ENCODE measurements at regions not wholly inside any gene's neighbourhood (a gene's known extent, or its start where the extent isn't known, plus 50 kb on each side); places are given as distances from the start of the nearest gene placed in this dataset.
"Not testable (repeated sequence)": the region's sequence is repeated elsewhere in the genome, so short reads cannot be mapped to it uniquely, and the experiment has no call there.

GRCh38 chr6:63022631-63023030 is 188.6 kb upstream of the FKBP1C start:
- no peak overlapping the region for H3K4me3 ChIP-seq
- H3K27ac ChIP-seq = no peak overlapping the region
- H3K4me2 ChIP-seq = no peak overlapping the region
- H3K9me3 ChIP-seq = no peaks in the 10 kb centered on the region
- no peak for FAIRE-seq
- TF ChIP-seq EHF (CRISPR knock-in tag; IDR thresholded peaks at IDR 0.05) (no peak), MAFK (IDR thresholded peaks at IDR 0.05; ENCODE audit: partially characterized antibody) (peak; percentile 50)
- WGBS (ENCODE audit: missing lambda C conversion rate) = 15% methylated on average over 2 of the region's 2 CpGs
- no peak for ATAC-seq
- ChIA-PET POLR2A (no interaction called here), CTCF (no interaction called here)
- no peaks in the 10 kb centered on the region for H3K4me1 ChIP-seq
- no peak for DNase-seq (ENCODE audit: low read depth in 1 of 2, low spot score in 1 of 2)

GRCh38 chr6:63023726-63024125 is 187.5 kb upstream of the FKBP1C start:
- DNase-seq (ENCODE audit: low read depth in 1 of 2, low spot score in 1 of 2) = no peak
- ChIA-PET POLR2A (no interaction called here), CTCF (no interaction called here)
- Histone ChIP-seq H3K4me2 (no peak overlapping the region), H3K4me1 (no peaks in the 10 kb centered on the region), H3K27ac (no peak overlapping the region), H3K9me3 (no peaks in the 10 kb centered on the region), H3K4me3 (no peak overlapping the region)
- no peak for FAIRE-seq
- ATAC-seq = no peak
- TF ChIP-seq KDM1A (IDR thresholded peaks at IDR 0.05; ENCODE audit: low read depth) (no peak), POLR2AphosphoS2 (conservative IDR thresholded peaks at IDR 0.05; ENCODE audit: low read length) (no peak), CHD2 (IDR thresholded peaks at IDR 0.05; ENCODE audit: low read length, partially characterized antibody) (no peak), HDAC2 (IDR thresholded peaks at IDR 0.05) (no peak), FOSB (CRISPR knock-in tag; IDR thresholded peaks at IDR 0.05) (no peak), ATOH8 (CRISPR knock-in tag; IDR thresholded peaks at IDR 0.05; ENCODE audit: low read depth) (no peak), HOXA7 (CRISPR knock-in tag; IDR thresholded peaks at IDR 0.05) (no peak), CTCF (IDR thresholded peaks at IDR 0.05) (no peak), ZFP36 (IDR thresholded peaks at IDR 0.05; ENCODE audit: borderline replicate concordance, partially characterized antibody) (no peak), NFE2L2 (conservative IDR thresholded peaks at IDR 0.05; ENCODE audit: low read length) (no peak)
- WGBS (ENCODE audit: missing lambda C conversion rate) = 33% methylated on average over 4 of the region's 4 CpGs

GRCh38 chr6:63049216-63049615 is 162.1 kb upstream of the FKBP1C start:
- DNase-seq (ENCODE audit: low read depth in 1 of 2, low spot score in 1 of 2) = no peak
- Histone ChIP-seq H3K9me3 (no peaks in the 10 kb centered on the region), H3K4me2 (no peak overlapping the region), H3K4me1 (no peaks in the 10 kb centered on the region), H3K27ac (no peak overlapping the region), H3K4me3 (no peak overlapping the region)
- FAIRE-seq = no peak
- ChIA-PET CTCF (no interaction called here), POLR2A (no interaction called here)
- TF ChIP-seq, protein P1, sequence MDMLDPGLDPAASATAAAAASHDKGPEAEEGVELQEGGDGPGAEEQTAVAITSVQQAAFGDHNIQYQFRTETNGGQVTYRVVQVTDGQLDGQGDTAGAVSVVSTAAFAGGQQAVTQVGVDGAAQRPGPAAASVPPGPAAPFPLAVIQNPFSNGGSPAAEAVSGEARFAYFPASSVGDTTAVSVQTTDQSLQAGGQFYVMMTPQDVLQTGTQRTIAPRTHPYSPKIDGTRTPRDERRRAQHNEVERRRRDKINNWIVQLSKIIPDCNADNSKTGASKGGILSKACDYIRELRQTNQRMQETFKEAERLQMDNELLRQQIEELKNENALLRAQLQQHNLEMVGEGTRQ (IDR thresholded peaks at IDR 0.05) = no peak
- TF ChIP-seq FOSB (CRISPR knock-in tag; IDR thresholded peaks at IDR 0.05) (no peak), TP53 (CRISPR knock-in tag; IDR thresholded peaks at IDR 0.05) (no peak), NR3C1 (IDR thresholded peaks at IDR 0.05) (no peak), RFX5 (IDR thresholded peaks at IDR 0.05) (no peak), CBX8 (IDR thresholded peaks at IDR 0.05) (no peak), KDM5A (IDR thresholded peaks at IDR 0.05) (no peak), NFE2L2 (conservative IDR thresholded peaks at IDR 0.05; ENCODE audit: low read length) (no peak), CHD4 (IDR thresholded peaks at IDR 0.05; ENCODE audit: borderline replicate concordance) (no peak), CTCF (IDR thresholded peaks at IDR 0.05) (no peak), ESRRA (IDR thresholded peaks at IDR 0.05; ENCODE audit: borderline replicate concordance, low read length) (no peak), MAZ (IDR thresholded peaks at IDR 0.05; ENCODE audit: borderline replicate concordance, low read depth, low read length) (no peak), CEBPB (IDR thresholded peaks at IDR 0.05) (no peak), HOXA7 (CRISPR knock-in tag; IDR thresholded peaks at IDR 0.05) (no peak), HOXB13 (CRISPR knock-in tag; IDR thresholded peaks at IDR 0.05; ENCODE audit: low read depth) (no peak), BHLHE40 (IDR thresholded peaks at IDR 0.05; ENCODE audit: low read depth, low read length) (no peak), NPAS2 (CRISPR knock-in tag; IDR thresholded peaks at IDR 0.05; ENCODE audit: borderline replicate concordance) (no peak)
- 47% methylated on average over 3 of the region's 3 CpGs for WGBS (ENCODE audit: missing lambda C conversion rate)
- no peak for ATAC-seq

GRCh38 chr6:63053206-63053605 is 158.1 kb upstream of the FKBP1C start:
- ATAC-seq; H3K9me3 ChIP-seq; H3K4me2 ChIP-seq; DNase-seq (ENCODE audit: low read depth in 1 of 2, low spot score in 1 of 2); FAIRE-seq; H3K4me1 ChIP-seq; H3K4me3 ChIP-seq; CTCF ChIA-PET; H3K27ac ChIP-seq: not testable (repeated sequence)
- POLR2A ChIA-PET = interaction anchor here (0.7 kb wide), 1 partner anchor 63 kb away, joined by 3 read pairs; no protein-coding TSS in a partner anchor
- WGBS (ENCODE audit: missing lambda C conversion rate) = 52% methylated on average over 4 of the region's 9 CpGs

Data from A549 (cell line).